Pancreas (tissue), 10 donors: ENCODE measurements at regions not wholly inside any gene's neighbourhood (a gene's known extent, or its start where the extent isn't known, plus 50 kb on each side); places are given as distances from the start of the nearest gene placed in this dataset.

Experiments
- ATAC-seq, 4 donors: fragments of 200-7000 bp; cut with Tn5 transposase; one replicate each; pipeline versions ENCODE4 v1.8.0 to v1.9.1; 2020; ENCODE audit warnings: mild to moderate bottlenecking in 4 of 4, moderate library complexity in 4 of 4
- DNase-seq, 6 donors: peaks; one replicate each; pipeline ENCODE4 v3.0.0-alpha.2; 2020
- FAIRE-seq: peaks from 2 replicates; lab custom pipeline; 2012; peaks lifted over from hg19 to GRCh38; lab: Jason Lieb, UNC
- H3K27ac ChIP-seq, 4 donors: fragments of 200-600 bp; sonication (generic); 1 replicate in 3 of 4; 2 replicates in 1 of 4; pipeline versions ENCODE4 v1.5.0 to v1.8.0; 2020
- H3K27me3 ChIP-seq, 4 donors: fragments of 200-600 bp; one replicate each; pipeline ENCODE4 v1.8.0; 2021
- H3K36me3 ChIP-seq, 3 donors: fragments of 200-600 bp; sonication (generic) in 1 of 3; one replicate each; pipeline versions ENCODE4 v1.5.0 to v1.8.0; 2020 to 2021
- H3K4me1 ChIP-seq, 3 donors: fragments of 200-600 bp; one replicate each; pipeline ENCODE4 v1.8.0; 2021
- H3K4me3 ChIP-seq, 4 donors: fragments of 200-600 bp; sonication (generic) in 2 of 4; one replicate each; pipeline versions ENCODE4 v1.5.0 to v1.8.0; 2020 to 2021
- H3K9me3 ChIP-seq, 4 donors: fragments of 200-600 bp; one replicate each; pipeline ENCODE4 v1.8.0; 2021
- WGBS, 2 donors: extraction: QIAGEN DNeasy Blood & Tissue Kit; methylation state at CpG; one replicate each; pipeline ENCODE4 v1.1.7; 2013; 5-methylcytosine and 5-hydroxymethylcytosine counted together
- intact Hi-C, 3 donors: fragments of 100-400 bp; cut with DNase I; formaldehyde crosslinking; loops; one replicate each; pipeline versions ENCODE4 v1.11.1 to v1.14.2; 2022
- TF ChIP-seq, protein P1 (sequence below), 4 donors: fragments of 200-600 bp; sonication (generic) in 3 of 4; IDR thresholded peaks; one replicate each; pipeline versions ENCODE4 v1.5.0 to v1.8.0; 2021; ENCODE audit warnings: antibody characterized with exemption in 4 of 4
- donor health status: healthy with polysubstance abuse.
- donor health status: DM: no; HTN: no; CAD: no; lungs with moderate emphysema.
- donor health status: DM: no; HTN: no; CAD: no.
- donor health status: control.
- donor health status: control.
- donor health status: Bipolar disorder and iron deficiency.
- donor health status: DM: yes; HTN: yes; CAD: no.
- donor health status: DM: no; HTN: no; CAD: no.
- donor health status: DM: no; HTN: no; CAD: no.
- donor health status: DM: yes; HTN: yes; CAD: no.

DNA sequence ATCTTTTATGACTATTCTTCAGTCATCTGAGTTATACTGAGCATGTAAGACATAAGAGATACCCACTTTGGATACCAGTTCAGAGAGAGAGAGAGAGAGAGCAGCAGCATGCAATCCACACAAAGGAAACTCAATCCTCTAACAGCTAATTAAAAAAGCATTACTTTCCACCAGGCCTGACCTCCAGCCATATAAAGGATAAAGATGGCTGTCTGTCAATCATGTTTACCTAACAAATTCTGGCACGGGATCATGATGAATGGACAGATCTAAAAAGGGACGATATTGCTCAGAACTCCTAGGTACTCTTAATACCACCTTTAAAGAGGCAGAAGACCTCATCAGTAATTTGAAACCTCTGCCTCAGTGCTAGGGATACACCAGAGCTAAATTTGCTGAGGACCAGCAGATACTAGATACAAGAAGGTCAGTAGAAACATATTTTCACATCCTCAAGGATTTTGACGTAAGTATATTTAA lies 159.2 kb downstream of the RPS12 start:
- TF ChIP-seq, protein P1, sequence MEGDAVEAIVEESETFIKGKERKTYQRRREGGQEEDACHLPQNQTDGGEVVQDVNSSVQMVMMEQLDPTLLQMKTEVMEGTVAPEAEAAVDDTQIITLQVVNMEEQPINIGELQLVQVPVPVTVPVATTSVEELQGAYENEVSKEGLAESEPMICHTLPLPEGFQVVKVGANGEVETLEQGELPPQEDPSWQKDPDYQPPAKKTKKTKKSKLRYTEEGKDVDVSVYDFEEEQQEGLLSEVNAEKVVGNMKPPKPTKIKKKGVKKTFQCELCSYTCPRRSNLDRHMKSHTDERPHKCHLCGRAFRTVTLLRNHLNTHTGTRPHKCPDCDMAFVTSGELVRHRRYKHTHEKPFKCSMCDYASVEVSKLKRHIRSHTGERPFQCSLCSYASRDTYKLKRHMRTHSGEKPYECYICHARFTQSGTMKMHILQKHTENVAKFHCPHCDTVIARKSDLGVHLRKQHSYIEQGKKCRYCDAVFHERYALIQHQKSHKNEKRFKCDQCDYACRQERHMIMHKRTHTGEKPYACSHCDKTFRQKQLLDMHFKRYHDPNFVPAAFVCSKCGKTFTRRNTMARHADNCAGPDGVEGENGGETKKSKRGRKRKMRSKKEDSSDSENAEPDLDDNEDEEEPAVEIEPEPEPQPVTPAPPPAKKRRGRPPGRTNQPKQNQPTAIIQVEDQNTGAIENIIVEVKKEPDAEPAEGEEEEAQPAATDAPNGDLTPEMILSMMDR (IDR thresholded peaks at IDR 0.05): no peak
- 29 to 33% methylated on average over 3 of the region's 3 CpGs for WGBS, 2 donors
- DNase-seq: no peak
- Histone ChIP-seq H3K4me3 (no peak overlapping the region), H3K4me1 (no peaks in the 10 kb centered on the region), H3K27me3 (no peaks in the 10 kb centered on the region), H3K36me3 (no peaks in the 10 kb centered on the region), H3K27ac (no peak overlapping the region), H3K9me3 (no peaks in the 10 kb centered on the region)
- intact Hi-C loops: no loop called here
- no peak for FAIRE-seq
- ATAC-seq: no peak

DNA sequence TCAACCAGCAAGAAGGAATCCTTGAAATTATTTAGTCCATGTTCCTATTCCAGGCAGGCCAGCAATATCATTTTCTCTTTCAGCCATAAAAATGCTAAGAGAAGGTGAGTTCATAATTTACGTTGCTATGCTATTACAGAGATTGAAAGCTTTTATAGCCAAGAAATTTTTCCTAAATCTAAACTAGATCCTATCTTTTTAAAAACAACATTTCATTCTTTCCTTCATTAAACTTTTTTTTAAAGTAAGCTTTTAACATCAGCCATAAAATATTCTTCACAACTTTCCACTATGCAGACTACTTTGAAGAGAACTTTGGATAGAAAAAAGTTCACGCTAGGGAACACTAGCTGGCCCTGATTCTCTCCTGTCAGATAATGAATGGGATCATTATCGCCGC lies 159.8 kb downstream of the RPS12 start:
- no peaks in the 10 kb centered on the region for H3K9me3 ChIP-seq
- intact Hi-C loops: no loop called here
- no peaks in the 10 kb centered on the region for H3K4me1 ChIP-seq
- no peak for DNase-seq
- H3K4me3 ChIP-seq: no peak overlapping the region
- no peak for ATAC-seq
- H3K27ac ChIP-seq: no peak overlapping the region
- no peak for FAIRE-seq
- 67 to 77% methylated on average over 4 of the region's 4 CpGs for WGBS, 2 donors
- H3K36me3 ChIP-seq: no peaks in the 10 kb centered on the region
- TF ChIP-seq, protein P1 (IDR thresholded peaks at IDR 0.05): no peak
- no peaks in the 10 kb centered on the region for H3K27me3 ChIP-seq

- no peak for ATAC-seq
- TF ChIP-seq, protein P1 (IDR thresholded peaks at IDR 0.05): no peak
- H3K27me3 ChIP-seq: no peaks in the 10 kb centered on the region
- no peaks in the 10 kb centered on the region for H3K36me3 ChIP-seq
- no peaks in the 10 kb centered on the region for H3K4me1 ChIP-seq
- no peaks in the 10 kb centered on the region for H3K9me3 ChIP-seq
- DNase-seq: no peak
- no peak overlapping the region for H3K4me3 ChIP-seq
- no peak overlapping the region for H3K27ac ChIP-seq
- intact Hi-C loops: no loop called here
- no peak for FAIRE-seq
These were observed 163.0 kb downstream of the RPS12 start for GRCh38 chr6:132977413-132977812.

DNA sequence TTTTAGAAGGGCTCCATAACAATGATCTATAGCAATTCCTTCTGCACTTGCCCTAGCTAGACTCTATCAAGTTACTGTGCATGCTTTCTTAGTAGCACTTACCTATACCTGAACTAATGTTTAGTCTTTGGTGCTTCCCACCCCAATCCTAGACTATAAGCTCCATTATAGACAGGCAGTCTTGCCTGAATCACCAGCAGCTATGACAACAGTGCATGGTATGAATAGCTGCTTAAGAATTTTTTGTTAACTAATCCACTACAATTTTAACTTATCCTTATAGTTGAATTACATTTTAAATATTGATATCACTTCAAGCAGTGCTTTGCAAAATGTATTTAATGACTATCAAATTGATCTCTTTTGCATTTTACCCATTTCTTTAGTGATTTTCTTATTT lies 164.3 kb downstream of the RPS12 start:
- no peak overlapping the region for H3K4me3 ChIP-seq
- intact Hi-C loops: no loop called here
- no peaks in the 10 kb centered on the region for H3K36me3 ChIP-seq
- no peaks in the 10 kb centered on the region for H3K4me1 ChIP-seq
- no peaks in the 10 kb centered on the region for H3K27me3 ChIP-seq
- FAIRE-seq (no peak), DNase-seq (no peak), ATAC-seq (no peak)
- TF ChIP-seq, protein P1 (IDR thresholded peaks at IDR 0.05): no peak
- H3K27ac ChIP-seq: no peak overlapping the region
- no peaks in the 10 kb centered on the region for H3K9me3 ChIP-seq

- Histone ChIP-seq H3K27me3 (no peaks in the 10 kb centered on the region), H3K27ac (no peak overlapping the region), H3K9me3 (no peaks in the 10 kb centered on the region), H3K4me1 (no peaks in the 10 kb centered on the region), H3K4me3 (no peak overlapping the region), H3K36me3 (no peaks in the 10 kb centered on the region)
- 62 to 71% methylated on average over 2 of the region's 2 CpGs for WGBS, 2 donors
- intact Hi-C loops: no loop called here
- ATAC-seq: no peak
- no peak for FAIRE-seq
- TF ChIP-seq, protein P1 (IDR thresholded peaks at IDR 0.05): no peak
- DNase-seq: no peak
These were observed 179.4 kb downstream of the RPS12 start for GRCh38 chr6:132993738-132994137.
